ENCODE measurements at regions not wholly inside any gene's neighbourhood (a gene's known extent, or its start where the extent isn't known, plus 50 kb on each side); places are given as distances from the start of the nearest gene placed in this dataset.
"Not testable (repeated sequence)": the region's sequence is repeated elsewhere in the genome, so short reads cannot be mapped to it uniquely, and the experiment has no call there.

DNA sequence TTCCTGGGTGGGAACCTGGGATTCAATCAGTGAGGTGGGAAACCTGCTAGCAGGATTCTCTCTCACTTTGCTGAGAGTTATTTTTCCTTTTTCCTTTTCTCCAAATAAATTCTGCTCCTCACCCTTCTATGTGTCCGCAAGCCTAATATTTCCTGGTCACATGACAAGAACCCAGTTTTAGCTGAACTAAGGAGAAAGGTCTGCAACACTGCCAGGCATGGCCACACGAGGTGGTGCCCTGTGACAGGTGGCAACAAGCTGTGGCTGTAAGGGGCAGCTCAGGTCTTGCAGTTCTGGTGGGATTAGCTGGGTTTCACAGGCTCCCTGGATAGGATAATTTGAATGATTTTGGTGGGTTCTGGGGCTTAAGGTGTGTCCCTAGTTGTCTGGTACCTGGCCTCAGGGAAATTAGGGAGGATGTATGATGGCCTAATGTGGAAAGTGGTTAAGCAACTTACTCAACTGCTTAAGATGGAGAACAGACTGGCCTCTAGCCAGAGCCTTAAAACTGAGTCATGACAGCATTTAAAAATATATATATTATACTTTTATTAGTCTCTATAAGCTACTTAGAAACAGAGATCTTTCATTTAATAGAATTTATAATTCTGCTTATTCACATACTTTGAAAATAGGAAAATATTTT lies 215.0 kb downstream of the IL15 start:
- no peak for DNase-seq

DNA sequence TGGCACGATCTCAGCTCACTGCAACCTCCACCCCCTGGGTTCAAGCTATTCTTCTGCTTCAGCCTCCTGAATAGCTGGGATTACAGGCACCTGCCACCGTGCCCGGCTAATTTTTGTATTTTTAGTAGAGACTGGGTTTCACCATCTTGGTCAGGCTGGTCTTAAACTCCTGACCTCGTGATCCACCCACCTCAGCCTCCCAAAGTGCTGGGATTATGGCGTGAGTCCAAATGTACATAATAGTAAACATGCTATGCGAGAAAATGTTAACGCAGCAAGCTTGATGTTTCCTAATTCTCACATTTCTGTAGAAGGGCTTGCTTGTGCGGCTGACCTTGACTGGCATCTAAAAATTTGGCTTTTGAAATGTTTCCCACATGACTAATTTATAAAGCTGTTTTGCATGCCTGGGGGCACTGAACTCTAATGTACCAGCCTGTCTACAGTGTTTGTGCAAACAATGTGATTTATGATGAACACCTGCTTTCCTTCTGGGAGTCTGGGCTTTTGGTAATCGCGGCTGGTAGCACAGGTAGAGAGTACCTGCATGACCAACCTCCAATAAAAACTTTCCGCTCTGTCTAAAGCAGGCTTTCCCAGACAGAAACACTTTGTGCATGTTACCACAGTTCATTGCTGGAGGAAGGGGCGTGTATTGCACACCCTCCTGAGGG lies 216.8 kb downstream of the IL15 start:
- no peak for DNase-seq

DNA sequence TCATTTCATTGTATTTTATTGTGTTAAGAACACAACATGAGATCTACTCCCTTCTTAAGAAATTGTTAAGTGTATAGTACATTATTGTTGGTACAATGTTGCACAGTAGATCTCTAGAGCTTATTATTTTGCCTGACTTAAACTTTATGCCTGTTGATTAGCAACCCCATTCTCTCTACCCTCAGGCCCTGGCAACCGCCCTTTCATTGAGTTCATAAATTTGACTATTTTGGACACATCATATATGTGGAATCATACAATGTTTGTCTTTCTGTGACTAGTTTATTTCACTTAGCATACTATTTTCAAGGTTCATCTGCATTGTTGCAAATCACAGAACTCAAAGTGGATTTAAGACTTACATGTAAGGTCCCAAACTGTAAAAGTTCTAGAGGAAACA lies 222.1 kb downstream of the IL15 start:
- DNase-seq: no peak

DNA sequence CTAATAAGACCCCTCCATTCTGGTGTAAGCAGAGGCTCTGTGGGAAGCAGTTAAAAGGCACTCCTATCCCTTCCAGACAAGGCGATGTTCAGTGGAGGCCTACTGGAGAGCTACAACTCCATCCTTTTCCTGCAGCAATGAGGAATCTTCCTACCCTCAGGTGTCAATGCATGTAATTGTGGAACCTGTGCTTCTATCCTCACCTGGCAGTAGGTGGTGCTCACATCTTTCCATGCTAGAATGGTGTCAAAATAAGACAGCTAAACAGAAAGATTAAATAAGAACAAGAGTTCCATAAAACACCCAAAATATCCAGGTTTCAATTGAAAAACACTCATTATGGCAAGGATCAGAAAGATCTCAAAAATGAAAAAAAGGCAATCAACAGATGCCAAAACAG lies 224.6 kb downstream of the IL15 start:
- no peak for DNase-seq

DNA sequence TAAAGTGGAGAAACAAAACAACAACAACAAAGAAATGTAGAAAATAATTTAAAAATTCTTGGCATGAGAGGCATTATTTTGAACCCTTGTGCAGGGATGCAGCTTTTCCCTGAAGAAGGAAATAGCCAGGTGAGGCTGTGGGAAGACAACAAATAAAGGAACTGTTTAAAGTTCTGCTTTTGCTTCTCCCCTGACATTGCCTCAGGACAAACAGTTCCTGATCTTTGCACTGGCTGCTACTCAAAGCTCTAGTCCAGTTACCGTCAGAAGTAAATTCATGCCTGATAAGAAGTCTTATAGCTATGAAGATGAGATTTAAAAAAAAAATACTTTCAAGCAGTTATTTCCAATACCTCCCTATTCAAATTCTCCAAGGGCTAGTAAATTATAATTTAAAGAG lies 233.8 kb downstream of the IL15 start:
- DNase-seq: no peak

- no peak for DNase-seq
Measured at GRCh38 chr4:141871086-141871770, 234.8 kb downstream of the IL15 start.

DNA sequence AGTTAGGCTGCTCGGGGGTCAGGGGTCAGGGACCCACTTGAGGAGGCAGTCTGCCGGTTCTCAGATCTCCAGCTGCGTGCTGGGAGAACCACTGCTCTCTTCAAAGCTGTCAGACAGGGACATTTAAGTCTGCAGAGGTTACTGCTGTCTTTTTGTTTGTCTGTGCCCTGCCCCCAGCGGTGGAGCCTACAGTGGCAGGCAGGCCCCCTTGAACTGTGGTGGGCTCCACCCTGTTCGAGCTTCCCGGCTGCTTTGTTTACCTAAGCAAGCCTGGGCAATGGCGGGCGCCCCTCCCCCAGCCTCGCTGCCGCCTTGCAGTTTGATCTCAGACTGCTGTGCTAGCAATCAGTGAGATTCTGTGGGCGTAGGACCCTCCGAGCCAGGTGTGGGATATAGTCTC lies 246.3 kb downstream of the IL15 start:
- DNase-seq: not testable (repeated sequence)

DNA sequence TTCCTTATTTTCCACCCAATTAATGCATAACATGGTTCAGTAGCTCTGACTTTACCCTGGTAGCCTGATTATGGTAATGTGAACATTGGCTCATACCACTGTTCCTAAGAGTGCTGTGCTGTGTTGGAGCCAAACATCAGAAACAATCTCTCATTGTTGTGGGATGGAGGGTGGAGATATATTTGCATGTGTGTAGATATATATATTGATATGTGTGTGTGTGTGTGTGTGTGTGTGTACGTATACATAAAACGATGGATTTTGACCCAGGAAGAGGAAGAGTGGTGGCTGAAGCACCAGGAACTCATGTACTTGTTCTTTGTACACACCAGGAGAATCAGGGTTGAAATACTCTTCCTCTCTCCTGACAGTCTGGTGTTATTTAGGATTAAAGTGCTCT lies 247.7 kb downstream of the IL15 start:
- no peak for DNase-seq

DNA sequence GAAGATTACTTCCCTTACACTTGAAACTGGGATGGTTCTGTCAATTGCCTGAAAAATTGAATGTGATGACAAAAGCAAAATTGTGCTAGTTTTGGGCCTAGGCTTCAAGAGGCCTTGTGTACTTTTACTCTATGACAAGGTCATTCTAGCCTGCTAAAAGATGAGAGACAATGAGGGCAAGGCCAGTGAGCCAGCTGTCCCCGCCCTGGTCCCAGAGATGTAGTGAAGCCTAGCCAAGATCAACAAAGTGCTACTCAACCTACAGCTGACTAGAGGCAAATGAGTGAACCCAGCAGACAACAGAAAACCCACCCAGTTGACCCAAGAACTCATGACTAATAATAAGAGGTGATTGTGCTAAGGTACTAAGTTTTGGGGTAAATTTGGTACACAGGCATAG lies 248.7 kb downstream of the IL15 start:
- DNase-seq: no peak

GRCh38 chr4:141890279-141890678 lies 253.9 kb downstream of the IL15 start:
- DNase-seq: no peak

GRCh38 chr4:141891260-141892120 lies 255.1 kb downstream of the IL15 start:
- no peak for DNase-seq

- no peak for DNase-seq
Measured at GRCh38 chr4:141896687-141897086, 260.3 kb downstream of the IL15 start.

DNA sequence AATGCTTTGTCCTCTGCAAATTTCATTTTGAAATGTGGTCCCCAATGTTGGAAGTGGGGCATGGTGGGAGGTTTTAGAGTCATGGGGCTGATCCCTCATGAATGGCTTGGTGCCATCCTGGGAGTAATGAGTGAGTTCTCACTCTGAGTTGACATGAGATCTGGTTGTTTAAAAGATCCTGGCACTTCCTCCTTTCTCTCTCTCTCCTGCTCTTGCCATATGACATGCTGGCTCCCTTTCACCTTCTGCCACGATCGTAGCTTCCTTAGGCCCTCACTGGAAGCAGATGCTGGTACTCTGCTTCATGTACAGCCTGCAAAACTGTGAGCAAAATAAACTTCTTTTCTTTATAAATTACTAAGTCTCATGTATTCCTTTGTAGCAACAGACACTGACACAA lies 262.0 kb downstream of the IL15 start:
- DNase-seq: no peak

DNA sequence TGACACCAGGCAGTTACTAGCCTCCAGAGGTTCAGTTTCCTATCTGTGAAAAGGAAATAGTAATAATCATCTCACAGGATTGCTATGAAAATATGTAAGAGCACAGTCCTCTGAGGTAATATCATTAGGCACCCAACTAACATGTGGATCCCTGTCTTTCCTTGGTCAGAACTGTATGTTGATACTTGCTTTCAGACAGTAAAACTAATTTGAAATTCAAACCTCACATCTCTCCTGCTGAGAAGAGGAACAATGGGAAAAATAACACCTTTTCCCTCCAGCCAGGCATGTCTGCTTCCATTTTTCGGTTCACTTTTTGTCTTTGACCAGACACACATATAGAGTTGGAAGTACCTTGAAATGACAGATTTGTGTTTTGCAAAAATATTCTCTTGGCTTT lies 262.7 kb downstream of the IL15 start:
- DNase-seq: no peak

- DNase-seq: no peak
Measured at GRCh38 chr4:141899541-141899940, 263.2 kb downstream of the IL15 start.

DNA sequence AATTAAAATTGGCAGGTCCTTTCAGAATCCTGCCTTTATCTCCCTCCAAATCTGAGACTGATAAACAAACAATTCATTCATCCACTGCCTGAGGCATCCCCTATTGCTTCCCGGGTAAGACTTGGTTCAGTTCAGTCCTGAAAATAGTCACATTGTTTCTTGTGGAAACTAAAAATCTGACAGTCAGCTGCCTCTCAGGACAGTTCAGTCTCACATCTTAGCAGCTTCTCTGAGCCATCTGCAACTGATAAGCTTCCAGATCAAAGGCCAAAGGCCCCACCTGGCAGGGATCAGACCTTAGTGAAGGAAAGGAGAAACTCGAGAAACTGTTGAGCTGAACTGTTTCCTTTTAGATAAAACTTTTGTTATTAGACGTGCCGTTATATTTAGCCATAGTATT lies 264.5 kb downstream of the IL15 start:
- DNase-seq: no peak

DNA sequence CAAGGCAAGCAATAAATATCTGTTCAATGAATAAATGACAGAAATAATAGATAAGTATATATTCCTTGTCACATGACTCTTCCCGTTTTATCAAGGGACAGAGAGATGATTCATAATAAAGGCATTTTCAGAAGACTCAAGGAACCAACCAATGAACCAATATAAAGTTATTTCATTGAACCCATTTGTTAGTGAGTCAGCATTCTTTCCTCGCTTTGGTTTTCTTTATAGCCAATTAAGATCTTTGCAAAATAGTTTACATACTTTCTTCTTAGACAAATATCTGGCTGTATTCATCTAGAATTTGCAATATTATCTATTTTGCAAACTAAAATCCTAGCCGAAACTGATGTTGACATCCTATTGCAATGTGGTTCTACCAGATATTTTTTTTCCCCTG lies 269.4 kb downstream of the IL15 start:
- DNase-seq: no peak

GRCh38 chr4:141909541-141909940 lies 273.2 kb downstream of the IL15 start:
- no peak for DNase-seq

DNA sequence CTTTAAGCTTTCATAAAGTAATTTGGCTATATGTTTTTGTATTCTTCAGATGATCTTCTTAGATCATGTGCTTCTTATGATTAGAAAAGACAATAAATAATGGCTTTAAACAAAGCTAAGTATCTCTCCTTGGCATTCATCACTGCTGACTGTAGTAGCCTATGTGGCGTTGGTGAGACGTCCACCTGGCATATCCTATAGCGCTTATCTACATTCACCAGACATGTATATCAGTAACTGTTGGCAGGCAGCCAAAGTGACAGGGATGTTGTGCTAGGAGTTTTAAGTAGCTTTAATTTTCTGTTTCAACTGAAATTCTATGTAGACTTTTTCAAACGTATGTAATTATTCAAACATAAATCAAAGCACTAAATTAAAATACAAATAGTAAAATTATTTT lies 276.4 kb downstream of the IL15 start:
- DNase-seq: peak; percentile 21

GRCh38 chr4:141913928-141914327 lies 277.5 kb downstream of the IL15 start:
- DNase-seq: no peak

DNA sequence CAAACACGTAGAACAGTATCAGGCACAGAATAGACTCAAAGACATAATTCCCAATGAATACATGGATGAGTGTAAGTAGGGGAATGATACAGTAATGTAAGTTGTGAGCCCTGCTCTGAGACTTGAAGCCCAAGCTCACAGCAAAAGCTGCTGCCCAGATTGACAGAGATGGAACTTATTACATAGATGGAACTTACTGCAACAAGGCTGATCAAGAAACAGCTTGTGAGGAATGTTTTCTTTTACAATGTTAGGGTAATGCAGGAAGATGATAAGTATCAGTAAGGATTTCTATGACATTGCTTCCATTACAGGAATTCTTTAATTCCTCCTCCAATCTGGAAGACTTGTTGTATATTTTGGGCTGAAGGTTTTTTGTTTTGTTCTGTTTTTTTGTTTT lies 278.4 kb downstream of the IL15 start:
- no peak for DNase-seq

- DNase-seq: no peak
Measured at GRCh38 chr4:141919649-141920048, 283.3 kb downstream of the IL15 start.

- DNase-seq: no peak
Measured at GRCh38 chr4:141921293-141921692, 284.9 kb downstream of the IL15 start.

All from femur (tissue), 1 donor.